Sigmoid colon (tissue), 3 donors: ENCODE measurements at regions not wholly inside any gene's neighbourhood (a gene's known extent, or its start where the extent isn't known, plus 50 kb on each side); places are given as distances from the start of the nearest gene placed in this dataset.

Experiments
- POLR2A ChIP-seq, 2 donors: fragments of 450-650 bp; IDR thresholded peaks; one replicate each; pipeline ENCODE4 v1.6.1; 2016; ENCODE audit warnings: antibody characterized with exemption in 2 of 2, mild to moderate bottlenecking in 2 of 2, moderate library complexity in 2 of 2
- TF ChIP-seq, protein P1 (sequence below), 4 experiments: fragments of 450-650 bp in 3 of 4; fragments of 200-600 bp in 1 of 4; IDR thresholded peaks; one replicate each; pipeline ENCODE4 v1.5.1; 2016 to 2019; ENCODE audit warnings: antibody characterized with exemption in 4 of 4, mild to moderate bottlenecking in 3 of 4, moderate library complexity in 2 of 4

DNA sequence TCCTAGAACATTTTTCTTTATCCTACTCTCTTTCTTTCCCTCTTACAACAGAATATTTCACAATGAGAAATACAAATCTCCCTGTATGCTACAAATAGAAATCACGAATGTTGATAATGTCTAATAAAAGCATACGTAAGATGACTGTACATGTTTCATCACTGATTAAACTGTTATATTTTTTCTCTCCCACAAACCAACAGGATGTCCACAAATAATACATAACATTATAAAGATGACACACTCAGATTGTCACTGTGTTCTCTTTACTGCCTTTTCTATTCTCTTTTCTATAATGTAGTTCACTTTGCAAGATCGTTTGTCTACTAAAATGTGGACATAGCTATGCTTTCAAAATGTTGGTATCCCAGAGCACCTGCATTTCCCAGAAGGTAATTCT is 90.7 kb upstream of the PARP8 start:
- TF ChIP-seq, protein P1, sequence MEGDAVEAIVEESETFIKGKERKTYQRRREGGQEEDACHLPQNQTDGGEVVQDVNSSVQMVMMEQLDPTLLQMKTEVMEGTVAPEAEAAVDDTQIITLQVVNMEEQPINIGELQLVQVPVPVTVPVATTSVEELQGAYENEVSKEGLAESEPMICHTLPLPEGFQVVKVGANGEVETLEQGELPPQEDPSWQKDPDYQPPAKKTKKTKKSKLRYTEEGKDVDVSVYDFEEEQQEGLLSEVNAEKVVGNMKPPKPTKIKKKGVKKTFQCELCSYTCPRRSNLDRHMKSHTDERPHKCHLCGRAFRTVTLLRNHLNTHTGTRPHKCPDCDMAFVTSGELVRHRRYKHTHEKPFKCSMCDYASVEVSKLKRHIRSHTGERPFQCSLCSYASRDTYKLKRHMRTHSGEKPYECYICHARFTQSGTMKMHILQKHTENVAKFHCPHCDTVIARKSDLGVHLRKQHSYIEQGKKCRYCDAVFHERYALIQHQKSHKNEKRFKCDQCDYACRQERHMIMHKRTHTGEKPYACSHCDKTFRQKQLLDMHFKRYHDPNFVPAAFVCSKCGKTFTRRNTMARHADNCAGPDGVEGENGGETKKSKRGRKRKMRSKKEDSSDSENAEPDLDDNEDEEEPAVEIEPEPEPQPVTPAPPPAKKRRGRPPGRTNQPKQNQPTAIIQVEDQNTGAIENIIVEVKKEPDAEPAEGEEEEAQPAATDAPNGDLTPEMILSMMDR (IDR thresholded peaks at IDR 0.05), result no peak
- no peak for TF ChIP-seq POLR2A (IDR thresholded peaks at IDR 0.05)
